Peyer's patch (tissue), 4 donors: ENCODE measurements at regions not wholly inside any gene's neighbourhood (a gene's known extent, or its start where the extent isn't known, plus 50 kb on each side); places are given as distances from the start of the nearest gene placed in this dataset.

ENCODE experiments used
- CTCF ChIP-seq, 6 experiments: fragments of 450-650 bp in 4 of 6; fragments of 200-600 bp in 2 of 6; sonication (generic) in 1 of 6; IDR thresholded peaks; one replicate each; pipeline ENCODE4 v1.5.1; 2017 to 2019; ENCODE audit warnings: antibody characterized with exemption in 6 of 6, mild to moderate bottlenecking in 3 of 6, moderate library complexity in 1 of 6
- POLR2A ChIP-seq, 2 donors: fragments of 450-650 bp; IDR thresholded peaks; one replicate each; pipeline ENCODE4 v1.5.1; 2017; ENCODE audit warnings: antibody characterized with exemption in 2 of 2, mild to moderate bottlenecking in 2 of 2, moderate library complexity in 2 of 2

GRCh38 chr14:89674240-89674639 lies 257.2 kb upstream of the FOXN3 start:
- TF ChIP-seq CTCF (IDR thresholded peaks at IDR 0.05) (no peak), POLR2A (IDR thresholded peaks at IDR 0.05) (no peak)
